ENCODE measurements at regions not wholly inside any gene's neighbourhood (a gene's known extent, or its start where the extent isn't known, plus 50 kb on each side); places are given as distances from the start of the nearest gene placed in this dataset.

DNA sequence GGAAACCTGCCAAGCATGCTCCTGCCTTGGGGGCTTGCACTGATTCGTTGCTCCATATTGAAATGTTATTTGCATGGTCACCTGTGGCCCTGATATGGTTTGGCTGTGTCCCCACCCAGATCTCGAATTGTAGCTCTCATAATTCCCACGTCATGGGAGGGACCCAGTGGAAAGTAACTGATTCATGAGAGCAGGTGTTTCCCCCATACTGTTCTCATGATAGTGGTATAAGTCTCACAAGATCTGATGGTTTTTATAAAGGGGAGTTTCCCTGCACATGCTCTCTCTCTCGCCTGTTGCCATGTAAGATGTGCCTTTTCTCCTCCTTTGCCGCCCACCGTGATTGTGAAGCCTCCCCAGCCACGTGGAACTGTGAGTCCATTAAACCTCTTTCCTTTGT, 402.4 kb downstream of the ETS1 start:
- no peak for DNase-seq

DNA sequence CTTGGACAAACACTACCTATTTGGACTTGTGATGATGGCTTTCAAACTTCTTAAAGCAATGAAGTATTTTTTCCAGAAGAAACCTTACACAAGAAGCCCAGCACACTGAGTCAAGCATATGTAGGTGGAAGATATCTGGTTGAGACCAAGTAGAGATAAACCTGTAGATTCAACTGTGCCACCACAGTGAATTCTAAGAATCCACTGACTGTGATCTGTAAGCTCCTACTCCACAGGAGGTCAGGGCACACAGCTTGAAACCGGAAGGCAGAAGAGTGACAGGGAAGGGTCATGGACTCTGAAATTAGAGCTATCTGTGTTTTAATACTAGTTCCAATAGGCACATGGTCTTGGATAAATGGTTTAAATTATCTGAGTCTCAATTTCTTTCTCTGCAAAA, 404.5 kb downstream of the ETS1 start:
- DNase-seq, result no peak

DNA sequence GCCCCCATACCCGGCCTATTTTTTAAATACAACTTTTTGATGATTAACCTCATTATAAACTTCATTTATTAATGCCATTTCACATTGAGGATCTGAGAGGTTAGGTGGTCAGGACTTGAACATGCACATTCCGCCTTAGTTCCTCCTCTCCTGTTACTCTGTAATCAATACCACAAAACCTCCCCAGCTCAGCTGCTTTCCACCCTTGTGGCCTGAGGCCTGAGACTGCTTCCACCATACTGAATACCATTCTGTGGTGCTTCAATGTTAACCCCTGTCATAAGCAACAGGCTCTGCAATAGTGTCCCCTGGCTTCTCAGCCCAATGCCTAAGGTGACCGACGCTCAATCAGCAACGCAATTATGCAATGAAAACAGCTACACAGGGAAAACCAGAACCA, 405.4 kb downstream of the ETS1 start:
- DNase-seq, result no peak

DNA sequence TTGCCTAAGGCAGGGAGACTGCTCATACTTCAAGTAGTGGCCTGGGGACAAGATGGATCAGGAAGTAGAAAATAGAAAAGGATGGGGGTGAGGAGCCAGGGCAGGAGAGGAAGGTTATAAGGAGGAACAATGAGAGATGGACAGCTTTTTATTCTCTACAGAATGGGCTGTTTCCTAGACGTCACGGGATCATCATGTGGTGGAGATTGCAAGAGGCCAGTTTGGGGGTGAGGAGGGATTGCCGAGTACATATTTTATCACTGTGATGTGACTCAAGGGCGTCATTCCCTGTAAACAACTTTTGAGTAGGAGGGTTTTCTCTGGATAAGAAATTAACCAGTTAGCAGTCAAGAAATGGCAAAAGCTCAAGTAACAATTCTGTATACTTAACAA, 406.3 kb downstream of the ETS1 start:
- DNase-seq, result no peak

DNA sequence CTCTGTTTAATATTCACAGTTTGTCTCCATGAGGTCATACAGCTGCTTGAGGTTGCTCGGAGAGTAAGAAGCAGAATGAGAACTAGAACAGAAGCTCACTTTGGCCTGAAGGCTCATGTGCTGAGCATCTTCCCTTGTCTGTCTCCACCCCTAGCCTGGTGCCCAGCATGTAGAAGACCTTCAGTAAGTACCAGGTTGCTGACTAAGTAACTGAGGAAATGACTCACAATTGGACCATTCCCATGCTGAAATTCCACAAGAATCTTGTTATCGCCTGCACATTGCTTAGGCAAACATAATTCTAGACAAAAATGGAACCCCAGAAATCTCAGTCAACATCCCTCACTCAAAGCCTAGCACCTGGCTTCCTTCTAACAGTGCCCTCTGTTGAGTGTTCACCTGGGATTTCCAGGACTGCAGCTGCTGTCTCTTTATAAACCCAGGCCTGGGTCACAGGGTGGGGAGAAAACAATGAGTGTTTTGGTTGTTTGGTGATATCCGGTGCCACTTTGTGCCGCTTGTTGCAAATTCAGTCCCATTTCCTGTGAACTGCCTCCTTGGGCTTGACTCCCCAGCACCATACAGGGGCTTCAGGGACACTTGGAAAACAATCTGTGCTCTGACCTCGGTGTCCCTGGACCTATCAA, 406.8 kb downstream of the ETS1 start:
- DNase-seq, result peak; percentile 33

DNA sequence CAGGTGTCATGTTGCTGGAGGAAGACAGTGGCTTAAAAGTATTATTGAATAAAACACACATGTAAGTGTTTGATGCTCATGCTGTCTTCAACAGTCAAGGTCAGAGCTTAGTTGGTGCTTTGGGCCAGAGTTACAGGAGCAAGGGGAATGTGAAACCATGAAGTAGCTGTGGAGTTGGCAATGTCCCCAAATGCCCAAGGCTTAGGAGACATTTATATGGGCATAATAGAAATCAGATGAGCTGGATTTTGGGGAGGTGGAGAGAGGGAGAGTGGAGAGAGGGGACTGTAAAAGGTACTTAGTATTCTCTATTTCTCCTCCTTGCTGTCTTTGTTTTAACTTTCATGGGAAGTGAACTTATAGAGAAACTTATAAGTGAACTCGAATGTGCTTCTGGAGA, 407.8 kb downstream of the ETS1 start:
- DNase-seq, result no peak

DNA sequence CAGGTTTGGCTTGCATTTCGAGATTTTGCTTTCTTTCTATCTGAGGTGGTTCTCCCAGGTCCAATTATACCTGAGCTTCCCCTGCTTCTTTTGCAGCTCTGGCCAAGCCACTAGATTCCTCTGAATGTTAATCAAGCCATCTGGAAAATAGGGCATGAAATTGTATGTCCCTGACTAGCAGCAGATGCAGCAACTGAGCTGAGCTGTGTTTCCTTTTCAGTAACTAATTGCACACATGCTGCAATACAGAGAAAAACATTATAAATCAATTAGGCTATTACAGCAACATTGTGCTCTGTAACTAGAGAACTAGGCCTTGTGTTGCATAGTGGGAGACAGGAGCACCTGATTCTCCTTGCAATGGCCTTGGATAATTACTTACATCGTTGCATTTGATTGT, 408.3 kb downstream of the ETS1 start:
- DNase-seq, result no peak

DNA sequence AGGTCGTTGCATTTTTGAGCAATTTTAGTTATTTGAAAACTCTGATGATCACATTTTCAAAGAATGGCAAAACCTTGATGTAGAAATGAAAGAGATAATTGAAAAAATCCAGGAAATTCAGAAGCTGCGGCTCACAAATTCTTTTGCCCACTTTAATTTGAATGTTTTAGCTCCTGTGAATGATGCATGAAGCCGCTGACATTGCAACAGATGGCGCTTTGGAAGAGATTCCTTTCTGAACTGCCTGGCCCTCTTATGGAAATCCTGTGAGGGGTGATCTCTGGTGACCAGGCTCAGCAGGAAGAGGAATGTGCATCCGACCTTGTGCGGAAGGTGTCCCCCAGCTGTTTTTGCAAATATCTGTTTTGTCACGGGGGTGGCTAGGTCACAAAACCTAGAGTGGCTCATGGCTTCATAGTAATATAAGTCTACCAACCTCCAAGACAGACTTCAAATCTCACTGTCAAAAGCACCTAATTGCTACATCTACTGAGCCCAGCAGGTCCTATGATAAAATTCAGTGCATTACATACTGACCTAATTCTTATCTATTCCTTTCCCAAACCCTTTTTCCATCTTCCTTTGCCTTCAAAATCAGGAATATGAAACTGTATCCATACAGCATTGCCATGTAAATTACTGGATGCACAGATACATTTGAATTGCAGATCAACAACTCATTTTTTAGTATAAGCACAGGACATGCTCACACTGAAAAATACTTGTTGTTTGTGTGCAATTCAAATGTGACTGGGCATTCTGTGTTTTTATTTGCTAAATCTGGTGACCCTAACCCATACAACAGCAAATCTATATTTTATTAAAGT, 412.7 kb downstream of the ETS1 start:
- peak; percentile 24 for DNase-seq

DNA sequence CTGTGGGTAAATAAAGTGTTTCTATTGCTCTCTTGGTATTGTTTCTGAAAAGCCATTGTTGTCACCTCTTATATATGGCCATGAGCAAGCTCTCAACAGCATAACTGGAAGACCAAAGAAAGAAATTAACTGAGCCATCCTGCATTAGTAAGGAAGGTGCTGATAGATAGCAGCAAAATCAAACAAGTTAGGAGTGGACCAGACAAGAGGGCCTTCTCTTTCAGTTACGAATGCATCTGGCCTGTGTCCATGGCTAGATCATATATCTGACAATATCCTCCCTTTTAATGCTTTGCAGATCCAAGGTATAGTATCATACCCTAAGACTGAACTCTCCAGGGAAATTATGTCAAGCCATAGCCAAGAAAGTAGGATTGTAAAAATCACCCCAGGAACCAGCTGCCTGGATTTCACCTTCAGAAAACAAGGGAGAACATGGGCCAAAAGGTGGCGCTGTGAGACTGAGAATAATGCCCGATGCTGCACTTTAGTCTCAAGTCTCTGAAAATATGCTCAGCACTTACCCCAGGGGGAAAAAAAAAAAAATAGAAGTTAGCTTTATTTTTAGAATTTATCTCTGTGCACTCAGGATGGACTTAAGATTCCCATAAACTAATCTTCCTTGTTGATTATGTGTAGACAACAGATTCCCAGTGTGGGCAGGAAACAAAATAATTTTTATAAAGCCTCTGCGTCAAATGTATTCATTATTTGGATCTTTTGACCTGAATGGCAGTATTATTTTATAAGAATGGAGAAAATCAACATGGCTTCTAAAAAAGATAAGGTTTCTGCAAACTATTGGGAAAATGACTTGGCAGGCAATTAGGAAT, 415.1 kb downstream of the ETS1 start:
- peak; percentile 62 for DNase-seq

DNA sequence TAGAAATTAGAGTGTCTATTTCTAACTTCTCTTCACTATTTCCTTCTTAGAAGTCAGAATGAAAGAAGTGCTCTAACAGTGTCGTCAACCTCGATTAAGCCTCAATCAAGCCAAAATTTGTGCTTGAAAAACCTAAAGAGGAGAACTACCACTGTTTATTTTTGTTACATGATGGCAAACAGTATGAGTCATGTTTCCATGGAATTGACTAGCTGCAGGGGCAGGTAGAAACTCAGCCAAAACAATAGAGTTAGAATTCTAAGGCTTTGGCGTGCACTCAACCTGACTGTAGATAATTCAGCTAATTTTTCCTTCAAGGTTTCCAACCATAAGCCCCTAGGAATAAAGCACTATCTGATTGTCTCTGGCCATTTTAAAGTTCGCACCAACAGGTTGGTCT, 415.9 kb downstream of the ETS1 start:
- no peak for DNase-seq

DNA sequence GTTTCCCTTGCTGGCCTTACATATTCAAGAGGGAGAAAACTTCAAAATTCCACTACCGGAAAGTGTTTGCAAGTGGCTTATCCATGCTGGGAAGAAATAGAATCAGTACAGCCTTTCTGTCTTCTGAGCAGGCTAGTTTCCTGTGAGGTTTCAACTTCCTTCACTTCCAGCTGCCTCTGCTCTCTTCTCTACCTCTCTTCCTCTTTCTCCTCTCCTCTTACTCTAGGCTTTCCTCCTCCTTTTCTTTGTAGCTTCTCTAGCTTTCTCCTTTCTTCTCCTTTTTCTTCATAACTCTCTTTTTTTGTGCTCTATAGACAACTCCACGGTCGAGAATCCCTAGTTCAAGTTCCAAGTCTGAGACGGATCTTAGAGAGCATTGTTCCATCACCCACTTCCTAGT, 421.8 kb downstream of the ETS1 start:
- no peak for DNase-seq

DNA sequence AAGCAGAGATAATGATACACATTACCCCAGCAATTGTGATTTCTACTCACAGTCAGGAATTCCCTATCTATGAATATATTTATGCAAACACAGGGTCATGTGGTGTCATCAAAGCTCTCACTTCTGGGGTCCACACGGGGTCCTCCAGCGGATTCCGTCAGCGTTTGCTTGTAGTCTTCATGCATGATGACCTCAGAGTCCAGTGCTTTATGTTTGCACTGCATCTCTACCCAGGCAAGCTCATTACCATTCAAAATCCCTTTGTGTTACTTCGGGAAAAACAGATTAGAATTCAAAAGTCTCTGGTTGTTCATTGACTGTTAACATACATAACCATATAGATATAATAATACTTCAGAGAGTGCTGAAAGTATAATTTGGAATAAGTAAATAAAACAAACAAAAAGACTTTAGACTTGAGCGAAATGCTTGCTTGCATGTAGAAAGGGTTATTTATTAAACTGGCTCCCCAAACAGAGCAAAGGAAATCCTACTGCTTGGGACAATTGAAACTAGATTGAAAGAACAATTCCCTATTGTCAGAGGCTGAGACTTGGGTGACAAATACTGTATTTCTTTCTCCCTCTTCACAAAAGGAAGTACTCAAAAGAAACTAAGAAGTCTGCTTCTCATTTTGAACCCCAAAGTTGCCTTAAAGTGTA, 423.1 kb downstream of the ETS1 start:
- no peak for DNase-seq

DNA sequence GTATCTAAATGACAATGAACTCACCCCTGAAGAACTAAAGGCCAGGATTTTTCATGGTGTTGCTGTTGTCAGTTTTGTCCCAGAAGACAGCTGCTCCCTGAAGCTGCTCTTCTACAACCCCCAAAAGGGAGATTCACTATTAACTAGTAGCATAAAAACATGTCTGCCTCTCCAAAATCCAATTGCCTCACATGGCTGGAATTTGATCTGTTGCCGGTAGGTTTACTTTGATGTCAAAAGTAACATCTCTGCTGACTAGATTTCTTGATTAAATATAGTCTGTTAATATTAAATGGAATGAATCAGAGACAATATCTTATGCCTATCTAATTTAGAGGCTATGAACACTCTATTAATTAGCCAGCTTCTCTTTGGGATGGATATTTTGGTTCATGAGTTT, 425.4 kb downstream of the ETS1 start:
- DNase-seq, result no peak

DNA sequence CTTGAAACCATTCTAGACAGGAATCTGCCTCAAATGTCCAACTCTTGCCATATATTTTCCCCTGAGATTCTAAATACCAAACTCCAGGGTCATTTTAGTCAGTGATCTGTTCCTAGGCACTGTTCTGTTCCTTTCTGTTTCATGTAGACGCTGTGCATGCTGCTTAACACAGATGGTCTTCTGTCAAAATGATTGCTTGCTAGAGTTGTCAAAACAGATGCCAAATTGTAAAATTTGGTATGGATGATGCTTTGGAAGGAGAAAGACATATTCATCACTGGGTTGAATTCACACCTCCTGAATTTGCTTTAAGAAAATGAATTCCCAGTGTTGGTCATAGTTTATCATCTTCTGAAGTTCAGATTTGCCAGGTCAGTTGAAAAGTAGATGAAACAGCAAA, 425.9 kb downstream of the ETS1 start:
- no peak for DNase-seq

DNA sequence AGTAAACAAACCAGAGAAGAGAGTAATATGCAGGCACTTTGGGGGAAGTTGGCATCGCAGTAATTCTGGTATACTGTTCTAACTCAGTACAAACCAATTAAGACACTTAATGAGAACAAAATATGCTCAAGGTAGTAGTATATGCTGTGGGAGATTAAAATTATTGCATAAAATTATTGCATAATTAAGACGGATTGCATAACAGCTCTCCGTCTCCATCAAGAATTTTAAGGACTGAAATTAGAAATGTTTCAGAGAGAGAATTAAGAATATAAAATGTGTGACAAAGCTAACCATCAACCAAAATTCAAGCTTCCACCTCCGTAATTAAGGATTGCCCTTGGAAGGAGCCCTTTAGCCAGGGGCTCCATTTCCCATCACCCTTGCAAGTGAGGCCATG, 428.5 kb downstream of the ETS1 start:
- no peak for DNase-seq

DNA sequence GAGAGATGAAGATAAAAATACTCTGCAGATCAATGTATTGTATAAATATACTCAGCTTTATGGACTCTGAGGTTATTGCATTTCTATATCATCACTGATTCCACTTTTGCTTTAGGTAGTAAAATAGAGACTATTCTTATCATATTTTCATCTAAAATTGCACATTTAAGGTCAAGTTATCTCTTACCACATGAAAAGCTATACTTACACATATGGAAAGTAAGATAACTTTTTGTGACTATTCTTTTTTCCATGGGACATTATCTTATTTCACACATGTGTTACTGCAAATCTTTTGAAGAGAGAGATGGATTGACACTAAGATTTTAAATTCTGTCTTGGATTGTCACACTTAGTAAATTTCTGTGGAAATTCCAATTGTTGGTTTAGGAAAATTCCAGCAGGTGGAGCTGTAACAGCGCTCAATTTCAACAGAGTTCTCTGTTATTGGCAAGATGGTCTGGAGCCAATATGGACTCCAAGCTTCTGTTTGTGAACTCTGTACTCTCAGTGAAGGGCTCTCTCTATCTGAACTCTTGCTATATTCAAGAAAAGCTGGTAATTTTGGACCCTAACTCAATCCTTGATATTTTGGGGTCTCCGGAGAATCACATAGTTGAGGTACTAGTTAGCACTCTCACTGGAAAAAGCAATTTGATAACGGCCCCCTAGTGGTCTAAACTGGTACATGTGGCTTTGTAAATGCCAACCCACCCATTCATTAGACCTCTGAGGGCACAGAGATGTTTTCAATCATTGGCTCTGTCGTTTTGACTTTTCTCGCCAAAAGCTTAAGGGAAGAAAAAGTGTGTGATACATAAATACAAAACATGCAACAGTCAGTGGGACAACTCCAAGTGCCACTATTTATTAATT, 429.7 kb downstream of the ETS1 start:
- no peak for DNase-seq

DNA sequence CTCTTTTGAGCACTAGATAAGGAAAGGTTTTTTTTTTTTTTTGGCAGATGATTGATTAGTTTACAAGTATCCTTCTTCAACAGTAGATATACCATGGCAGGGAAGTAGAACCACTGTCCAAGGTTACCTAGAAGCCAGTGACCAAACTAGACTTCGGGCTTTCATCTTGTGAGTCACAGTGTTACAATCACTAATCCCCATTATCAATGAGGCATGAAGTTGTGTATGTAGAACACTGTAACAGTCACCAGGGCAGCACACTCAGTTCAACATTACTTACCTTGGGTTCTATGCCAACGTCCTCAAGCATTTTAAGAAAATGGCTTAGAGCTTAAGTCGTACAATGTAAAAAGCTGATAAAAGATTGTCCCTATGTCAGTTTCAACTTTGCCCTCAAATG, 430.9 kb downstream of the ETS1 start:
- no peak for DNase-seq

DNA sequence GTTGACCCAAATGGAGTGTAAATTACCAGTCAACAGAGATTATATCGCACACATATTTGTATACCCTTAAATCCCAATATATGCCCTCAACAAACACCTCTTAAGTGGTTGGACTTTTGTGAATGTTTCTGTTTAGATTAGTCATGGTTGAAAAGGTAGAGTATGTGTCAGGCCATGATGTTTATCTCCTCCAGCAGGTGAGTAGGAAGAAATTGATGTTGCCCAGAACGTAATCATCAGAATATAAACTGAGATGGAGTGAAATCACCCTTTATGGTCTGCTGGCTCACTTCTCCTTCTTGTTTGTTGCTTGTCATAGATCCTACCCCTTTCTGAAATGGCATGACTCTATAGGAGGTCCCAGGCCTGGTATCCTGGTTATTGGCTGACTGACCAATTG, 431.8 kb downstream of the ETS1 start:
- DNase-seq, result no peak

DNA sequence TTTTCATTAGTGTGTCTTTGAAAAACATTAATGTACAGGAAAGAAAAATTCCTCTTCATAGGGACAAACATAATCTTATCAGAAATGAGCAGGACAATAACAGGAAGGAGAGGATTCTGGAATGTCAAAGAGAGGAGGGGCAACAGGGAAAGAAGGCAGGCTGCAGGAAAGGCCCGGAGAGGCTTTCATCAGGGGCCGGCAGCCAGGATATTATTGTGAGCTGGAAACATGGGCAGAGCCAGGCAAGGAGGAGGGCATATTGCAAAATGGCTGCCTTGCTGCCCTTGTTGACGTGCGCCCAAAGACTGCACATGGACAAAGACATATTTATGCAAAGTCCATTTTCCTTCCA, 433.7 kb downstream of the ETS1 start:
- DNase-seq, result no peak

DNA sequence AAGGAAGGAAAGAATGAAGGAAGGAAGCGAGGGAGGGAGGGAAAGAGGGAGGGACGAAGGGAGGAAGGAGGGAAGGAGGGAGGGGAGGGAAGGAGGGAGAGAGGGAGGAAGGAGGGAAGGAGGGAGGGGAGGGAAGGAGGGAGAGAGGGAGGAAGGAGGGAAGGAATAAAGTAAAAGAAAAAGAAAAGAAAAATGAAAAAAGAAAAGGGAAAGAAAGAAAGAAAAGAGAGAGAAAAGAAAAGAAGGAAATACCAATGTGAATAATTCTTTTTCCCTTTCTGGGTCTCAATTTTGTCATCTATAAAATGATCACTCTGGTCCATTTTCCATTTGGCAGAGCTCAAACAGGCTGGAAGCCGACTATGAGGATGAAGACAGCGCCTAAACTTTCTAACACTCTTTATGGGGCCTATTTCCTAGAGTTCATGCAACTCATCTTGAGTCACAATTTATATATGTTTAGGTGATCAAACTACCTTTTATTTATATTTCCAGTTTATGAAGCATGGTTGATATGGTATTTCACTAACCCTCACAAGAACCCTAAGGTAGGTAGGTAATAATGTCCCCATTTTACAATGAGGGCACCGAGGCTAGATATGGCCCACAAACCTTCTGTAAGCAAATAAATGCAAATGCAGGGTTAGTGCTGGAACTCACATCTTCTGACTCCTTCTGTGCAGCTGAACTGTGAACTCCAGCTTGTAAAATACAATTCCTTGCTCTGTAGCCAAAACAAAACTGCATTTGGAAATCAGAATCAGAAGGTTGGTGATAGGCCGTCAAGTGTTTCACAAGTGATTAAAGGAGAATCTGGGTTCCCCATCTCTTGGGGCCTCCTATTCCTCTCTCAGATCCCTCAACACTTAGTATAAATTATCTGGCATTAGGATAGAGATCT, 434.3 kb downstream of the ETS1 start:
- no peak for DNase-seq

DNA sequence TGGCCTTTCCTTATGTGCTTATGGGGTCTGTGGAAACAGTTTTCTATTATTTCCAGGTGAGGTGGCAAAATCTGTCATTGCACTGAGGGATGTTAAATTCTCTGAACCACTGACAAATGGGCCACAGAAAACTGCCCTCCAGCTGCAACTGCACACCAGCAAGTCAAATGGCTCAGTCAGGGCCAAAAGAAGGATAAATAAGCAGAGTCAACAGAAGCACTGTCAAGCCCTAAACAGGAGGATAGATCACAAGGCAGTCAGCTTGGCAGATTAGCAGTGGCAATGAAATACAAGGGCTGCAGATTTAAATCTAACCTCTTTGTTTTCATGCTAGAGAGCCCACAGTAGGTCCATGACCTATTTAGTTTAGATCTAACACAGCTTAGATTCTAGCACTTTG, 435.6 kb downstream of the ETS1 start:
- DNase-seq, result no peak
